ENCODE measurements at regions not wholly inside any gene's neighbourhood (a gene's known extent, or its start where the extent isn't known, plus 50 kb on each side); places are given as distances from the start of the nearest gene placed in this dataset.

GRCh38 chr21:24583473-24583872, 1023.8 kb downstream of the MRPL39 start:
- TF ChIP-seq CTCF (IDR thresholded peaks at IDR 0.05; ENCODE audit: low read depth, low read length), result no peak
- TF ChIP-seq EZH2phosphoT487 (IDR thresholded peaks at IDR 0.05; ENCODE audit: low read depth), result no peak

Measured in OCI-LY3 (cell line).